Stimulated activated naive CD4-positive, alpha-beta T cell treated with Interleukin-2 at 50 U/mL for 16 hours (primary cell): ENCODE measurements at regions not wholly inside any gene's neighbourhood (a gene's known extent, or its start where the extent isn't known, plus 50 kb on each side); places are given as distances from the start of the nearest gene placed in this dataset.
"Not testable (repeated sequence)": the region's sequence is repeated elsewhere in the genome, so short reads cannot be mapped to it uniquely, and the experiment has no call there.

Experiments used
- DNase-seq: peaks from one replicate; lab custom pipeline; 2025; lab: John Stamatoyannopoulos, UW

GRCh38 chr9:109976303-109976702 is 196.3 kb downstream of the PALM2AKAP2 start:
- no peak for DNase-seq

- DNase-seq = no peak
Observed at GRCh38 chr9:109977521-109977920, 197.5 kb downstream of the PALM2AKAP2 start.

- no peak for DNase-seq
Observed at GRCh38 chr9:109981091-109981490, 201.1 kb downstream of the PALM2AKAP2 start.

- no peak for DNase-seq
Observed at GRCh38 chr9:109986521-109986991, 206.6 kb downstream of the PALM2AKAP2 start.

GRCh38 chr9:109989296-109989695 is 209.3 kb downstream of the PALM2AKAP2 start:
- no peak for DNase-seq

GRCh38 chr9:109990541-109990940 is 210.5 kb downstream of the PALM2AKAP2 start:
- no peak for DNase-seq

GRCh38 chr9:109992293-109992692 is 212.3 kb downstream of the PALM2AKAP2 start:
- no peak for DNase-seq

- DNase-seq = no peak
Observed at GRCh38 chr9:109993250-109993978, 213.4 kb downstream of the PALM2AKAP2 start.

GRCh38 chr9:109994141-109994540 is 213.8 kb downstream of the C9orf152 start:
- DNase-seq = no peak

- no peak for DNase-seq
Observed at GRCh38 chr9:109996936-109997580, 210.9 kb downstream of the C9orf152 start.

GRCh38 chr9:109997682-109998081 is 210.3 kb downstream of the C9orf152 start:
- DNase-seq = no peak

- peak; percentile 1 for DNase-seq
Observed at GRCh38 chr9:110005521-110005920, 202.4 kb downstream of the C9orf152 start.

- DNase-seq = no peak
Observed at GRCh38 chr9:110006657-110007056, 201.3 kb downstream of the C9orf152 start.

- no peak for DNase-seq
Observed at GRCh38 chr9:110007477-110008270, 200.3 kb downstream of the C9orf152 start.

- DNase-seq = no peak
Observed at GRCh38 chr9:110008663-110009062, 199.3 kb downstream of the C9orf152 start.

GRCh38 chr9:110011628-110012320 is 196.2 kb downstream of the C9orf152 start:
- DNase-seq = no peak

- no peak for DNase-seq
Observed at GRCh38 chr9:110013064-110013463, 194.9 kb downstream of the C9orf152 start.

GRCh38 chr9:110015759-110016158 is 192.2 kb downstream of the C9orf152 start:
- DNase-seq = peak; percentile 12

- DNase-seq = no peak
Observed at GRCh38 chr9:110016340-110016739, 191.6 kb downstream of the C9orf152 start.

- DNase-seq = not testable (repeated sequence)
Observed at GRCh38 chr9:110020216-110020615, 187.7 kb downstream of the C9orf152 start.

- DNase-seq = no peak
Observed at GRCh38 chr9:110021891-110022290, 186.1 kb downstream of the C9orf152 start.

GRCh38 chr9:110023221-110023620 is 184.7 kb downstream of the C9orf152 start:
- not testable (repeated sequence) for DNase-seq
